Activated CD8-positive, alpha-beta memory T cell treated with anti-CD3 and anti-CD28 coated beads for 48 hours (primary cell): ENCODE measurements at regions not wholly inside any gene's neighbourhood (a gene's known extent, or its start where the extent isn't known, plus 50 kb on each side); places are given as distances from the start of the nearest gene placed in this dataset.
"Not testable (repeated sequence)": the region's sequence is repeated elsewhere in the genome, so short reads cannot be mapped to it uniquely, and the experiment has no call there.

Experiments
- DNase-seq, 3 experiments: peaks; one replicate each; pipeline ENCODE4 v3.0.0-alpha.2; 2020; ENCODE audit warnings: low read depth in 2 of 3, low spot score in 2 of 3

- no peak for DNase-seq
These were observed 208.0 kb downstream of the TDRD15 start for GRCh38 chr2:21331625-21332370.

GRCh38 chr2:21332993-21333625 lies 209.3 kb downstream of the TDRD15 start:
- no peak for DNase-seq

GRCh38 chr2:21333684-21334083 lies 209.9 kb downstream of the TDRD15 start:
- DNase-seq, result no peak

- no peak for DNase-seq
These were observed 223.2 kb downstream of the TDRD15 start for GRCh38 chr2:21346984-21347383.

GRCh38 chr2:21353879-21354679 lies 230.3 kb downstream of the TDRD15 start:
- no peak for DNase-seq

GRCh38 chr2:21356086-21356856 lies 232.5 kb downstream of the TDRD15 start:
- no peak for DNase-seq

- DNase-seq, result no peak
These were observed 233.1 kb downstream of the TDRD15 start for GRCh38 chr2:21356857-21357255.

GRCh38 chr2:21358976-21359375 lies 235.2 kb downstream of the TDRD15 start:
- no peak for DNase-seq

GRCh38 chr2:21361384-21361783 lies 237.6 kb downstream of the TDRD15 start:
- DNase-seq, result no peak

GRCh38 chr2:21361957-21362486 lies 238.3 kb downstream of the TDRD15 start:
- no peak for DNase-seq

GRCh38 chr2:21363364-21363763 lies 239.6 kb downstream of the TDRD15 start:
- no peak for DNase-seq

GRCh38 chr2:21367421-21367820 lies 243.7 kb downstream of the TDRD15 start:
- DNase-seq, result no peak

- no peak for DNase-seq
These were observed 246.0 kb downstream of the TDRD15 start for GRCh38 chr2:21369787-21370186.

GRCh38 chr2:21371499-21372003 lies 247.8 kb downstream of the TDRD15 start:
- DNase-seq, result no peak

GRCh38 chr2:21372654-21373053 lies 248.9 kb downstream of the TDRD15 start:
- no peak for DNase-seq

GRCh38 chr2:21376864-21377263 lies 253.1 kb downstream of the TDRD15 start:
- DNase-seq, result no peak

- no peak for DNase-seq
These were observed 255.4 kb downstream of the TDRD15 start for GRCh38 chr2:21379140-21379539.

- not testable (repeated sequence) for DNase-seq
These were observed 255.9 kb downstream of the TDRD15 start for GRCh38 chr2:21379668-21380067.

GRCh38 chr2:21381421-21381820 lies 257.7 kb downstream of the TDRD15 start:
- DNase-seq, result no peak

GRCh38 chr2:21382701-21383520 lies 259.1 kb downstream of the TDRD15 start:
- no peak for DNase-seq
